ENCODE measurements at regions not wholly inside any gene's neighbourhood (a gene's known extent, or its start where the extent isn't known, plus 50 kb on each side); places are given as distances from the start of the nearest gene placed in this dataset.
"Not testable (repeated sequence)": the region's sequence is repeated elsewhere in the genome, so short reads cannot be mapped to it uniquely, and the experiment has no call there.

DNA sequence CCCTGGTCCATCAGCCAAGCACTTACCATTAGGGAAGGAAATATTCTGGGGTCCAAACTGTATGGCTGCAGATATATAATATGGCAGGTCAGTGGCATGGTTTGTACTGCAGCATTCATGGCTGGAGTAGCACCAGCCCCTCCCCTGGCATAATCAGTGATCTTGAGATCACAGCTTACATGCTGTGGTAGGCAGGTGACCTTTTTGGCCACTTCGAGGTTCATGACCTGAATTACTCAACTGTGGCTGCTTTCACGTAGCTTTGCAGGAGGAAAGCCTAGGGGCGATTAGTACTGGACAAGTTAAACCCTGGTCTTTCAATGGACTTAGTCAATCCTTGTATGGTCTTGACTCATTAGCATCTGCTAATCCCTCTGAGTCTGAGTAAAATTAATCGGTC, 169.8 kb downstream of the SPRY2 start:
- no peak for ATAC-seq

DNA sequence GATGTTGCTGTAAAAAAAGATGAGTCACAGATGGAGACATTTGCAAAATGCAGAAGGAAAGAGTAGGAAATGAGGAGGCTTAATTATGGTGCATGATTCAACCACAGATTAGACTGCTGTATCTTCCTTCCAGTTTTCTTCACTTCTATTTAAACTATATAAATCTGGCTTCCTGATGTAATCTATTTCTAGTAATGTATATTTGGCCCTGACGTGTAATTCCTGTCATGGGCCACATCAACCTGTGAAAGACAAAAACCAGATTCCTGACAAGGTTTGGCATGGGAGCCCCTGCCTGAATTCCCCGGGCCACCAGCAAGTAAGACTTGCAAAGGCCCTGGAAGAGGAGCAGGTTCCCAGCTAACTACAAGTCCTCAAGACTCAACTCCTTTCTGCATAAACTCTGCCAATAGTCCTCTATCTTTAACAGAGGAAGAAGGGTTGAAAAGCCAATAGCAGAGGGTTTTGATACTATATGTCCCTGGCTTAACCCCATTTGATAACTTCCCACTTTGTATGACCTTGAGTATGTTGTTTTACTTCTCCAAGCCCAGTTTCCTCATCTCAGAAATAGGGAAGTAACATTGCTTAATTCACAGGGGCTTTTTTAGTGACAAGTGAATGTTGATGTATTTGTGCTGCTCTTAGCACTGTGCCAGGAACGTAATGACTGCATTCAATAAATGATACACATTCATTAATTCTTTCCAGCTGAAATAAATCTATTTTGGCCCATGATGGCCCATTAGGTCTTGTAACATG, 172.7 kb downstream of the SPRY2 start:
- ATAC-seq = no peak

DNA sequence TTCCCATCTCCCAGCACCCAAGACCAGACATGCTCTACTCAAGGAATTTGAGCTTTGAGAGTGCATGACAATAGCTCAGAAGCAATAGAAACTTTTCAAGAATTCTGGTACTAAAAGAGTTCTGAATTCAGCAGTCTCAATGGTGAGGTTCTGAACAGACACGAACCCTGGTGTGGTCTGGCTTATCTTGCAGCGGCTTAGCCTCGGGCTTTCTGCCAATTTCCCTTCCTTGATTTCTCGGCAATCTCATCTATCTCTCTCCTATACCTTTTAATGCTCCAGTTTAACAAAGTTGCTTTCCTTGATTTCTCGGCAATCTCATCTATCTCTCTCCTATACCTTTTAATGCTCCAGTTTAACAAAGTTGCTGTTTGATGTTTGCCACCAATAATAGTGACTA, 174.6 kb downstream of the SPRY2 start:
- no peak for ATAC-seq

DNA sequence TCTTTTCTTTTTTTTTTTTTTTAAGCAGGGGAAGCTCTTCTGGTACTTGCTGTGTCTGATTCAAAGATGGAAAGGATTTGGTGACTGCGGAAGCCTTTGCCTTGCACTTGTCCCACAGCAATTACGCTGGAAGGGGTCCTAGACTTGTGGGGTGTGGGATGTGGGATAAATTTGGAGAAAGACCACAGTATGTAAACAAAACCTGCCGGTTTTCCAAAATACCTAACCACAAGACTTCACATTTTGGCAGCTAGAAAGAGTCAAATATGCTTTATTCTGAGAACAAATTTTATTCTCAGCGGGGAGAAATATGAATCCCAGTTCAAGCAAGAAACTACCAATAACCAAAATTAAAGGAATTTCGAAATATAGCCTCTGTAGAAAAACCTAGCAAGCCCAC, 176.5 kb downstream of the SPRY2 start:
- no peak for ATAC-seq

GRCh38 chr13:80161896-80162295, 179.0 kb downstream of the SPRY2 start:
- no peak for ATAC-seq

GRCh38 chr13:80161219-80161618, 179.7 kb downstream of the SPRY2 start:
- ATAC-seq = no peak

DNA sequence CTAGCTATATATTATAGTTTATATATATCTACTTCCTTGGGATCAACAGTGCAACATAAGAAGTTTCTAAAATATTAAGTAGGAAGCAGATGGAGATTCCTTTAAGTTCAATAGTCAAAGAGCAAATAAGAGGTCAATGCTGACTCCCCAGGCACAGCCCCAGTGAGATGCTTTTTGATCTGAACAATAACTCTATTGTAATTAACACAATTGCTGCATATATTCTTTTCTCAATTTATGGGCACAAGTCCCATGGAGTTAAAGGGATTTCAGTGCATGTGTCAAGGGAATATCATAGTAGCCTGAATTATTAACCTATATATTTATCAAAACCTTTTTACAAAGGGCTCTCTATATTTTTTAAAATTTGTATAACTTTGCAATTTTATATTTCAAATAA, 180.8 kb downstream of the SPRY2 start:
- ATAC-seq = no peak

GRCh38 chr13:80157261-80157932, 183.5 kb downstream of the SPRY2 start:
- ATAC-seq = no peak

GRCh38 chr13:80152142-80152541, 188.8 kb downstream of the SPRY2 start:
- not testable (repeated sequence) for ATAC-seq

DNA sequence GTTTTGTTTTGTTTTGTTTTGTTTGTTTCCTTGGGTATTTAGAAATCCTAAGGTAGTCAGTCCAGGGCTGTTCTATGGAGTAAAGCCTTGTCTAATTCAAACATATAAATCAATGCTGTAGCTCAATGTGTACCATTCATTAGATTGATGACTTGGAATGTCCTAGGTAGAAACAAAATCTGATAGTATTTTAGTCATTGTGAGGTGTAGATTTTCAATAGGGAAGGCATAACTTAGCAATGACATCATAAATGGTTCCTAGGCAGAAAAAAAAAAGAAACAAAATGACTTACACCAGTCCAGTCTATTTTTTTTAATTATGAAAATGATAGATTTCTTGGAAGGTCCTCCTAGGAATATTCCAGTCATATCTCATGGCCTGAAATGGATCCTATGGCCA, 189.9 kb downstream of the SPRY2 start:
- ATAC-seq = no peak

GRCh38 chr13:80149736-80150135, 191.2 kb downstream of the SPRY2 start:
- no peak for ATAC-seq

- ATAC-seq = no peak
Observed at GRCh38 chr13:80145171-80145690, 195.7 kb downstream of the SPRY2 start.

DNA sequence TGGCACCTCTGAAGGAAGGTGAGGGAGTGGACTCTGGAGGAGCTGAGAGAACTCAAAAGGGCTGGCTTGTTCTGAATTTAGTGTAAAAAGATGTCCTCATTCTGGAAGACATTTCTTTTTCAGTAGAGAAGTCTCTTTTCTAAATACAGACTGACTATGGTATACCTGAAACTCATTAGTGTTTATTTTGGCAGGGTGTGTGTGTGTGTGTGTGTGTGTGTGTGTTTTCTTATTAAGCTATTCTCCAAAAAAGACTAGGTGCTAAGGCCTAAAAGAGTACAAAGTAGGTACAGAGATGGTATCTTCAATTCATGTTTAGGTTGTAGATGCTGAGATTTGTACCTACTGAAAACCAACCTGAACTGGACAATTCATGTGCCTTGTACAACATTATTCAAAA, 196.4 kb downstream of the SPRY2 start:
- no peak for ATAC-seq

- no peak for ATAC-seq
Observed at GRCh38 chr13:80141123-80141849, 199.6 kb downstream of the SPRY2 start.

DNA sequence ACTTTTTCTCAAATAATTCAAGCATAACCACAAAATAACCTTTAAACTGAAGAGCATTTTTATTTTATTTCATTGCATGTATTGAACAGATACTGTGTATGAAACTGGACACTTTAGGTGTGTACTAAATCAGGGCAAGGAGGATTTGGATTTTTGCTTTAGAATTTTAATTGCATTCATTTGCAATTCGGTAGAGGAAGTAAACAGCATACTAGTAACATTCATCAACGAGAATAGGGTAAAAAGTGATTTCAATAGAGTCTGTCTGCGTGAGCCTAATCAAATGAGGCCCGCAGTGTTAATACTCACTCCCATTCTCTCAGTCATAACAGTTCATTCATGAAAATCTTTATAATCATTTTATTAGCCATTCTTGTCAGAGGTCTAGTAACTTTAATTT, 200.2 kb downstream of the SPRY2 start:
- ATAC-seq = no peak

GRCh38 chr13:80139196-80139595, 201.7 kb downstream of the SPRY2 start:
- ATAC-seq = no peak

- no peak for ATAC-seq
Observed at GRCh38 chr13:80137994-80138393, 202.9 kb downstream of the SPRY2 start.

- no peak for ATAC-seq
Observed at GRCh38 chr13:80134346-80134745, 206.6 kb downstream of the SPRY2 start.

DNA sequence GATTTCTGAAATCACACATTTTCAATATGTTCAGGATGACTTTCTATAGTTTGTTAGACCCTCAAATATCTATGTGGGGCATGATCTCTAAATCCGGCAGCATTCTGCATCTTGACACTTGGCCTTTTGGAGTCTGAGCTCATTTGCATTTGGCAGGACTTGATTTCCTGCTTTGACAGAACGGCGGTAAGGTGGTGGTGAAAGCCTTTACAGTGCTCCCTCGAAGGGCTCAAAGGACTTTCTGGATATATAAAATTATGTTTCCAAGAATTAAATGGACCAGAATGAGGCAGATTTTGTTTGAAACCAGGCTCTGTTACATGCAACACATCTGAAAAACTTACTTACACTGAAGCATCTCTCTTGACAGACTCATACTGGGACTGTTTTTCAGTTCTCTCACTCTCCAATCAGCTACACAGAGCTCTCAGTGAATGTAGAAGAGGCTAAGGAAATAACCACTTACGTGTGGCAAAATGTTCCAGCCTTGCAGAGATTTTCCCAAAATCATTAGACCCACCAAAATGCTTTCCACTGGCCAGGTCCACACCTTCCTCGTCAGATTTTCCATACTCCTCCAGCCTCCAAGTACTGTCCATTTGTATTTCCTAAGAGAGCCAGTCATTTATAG, 207.2 kb downstream of the SPRY2 start:
- no peak for ATAC-seq

- ATAC-seq = no peak
Observed at GRCh38 chr13:80132741-80133601, 208.0 kb downstream of the SPRY2 start.

GRCh38 chr13:80131204-80131603, 209.7 kb downstream of the SPRY2 start:
- ATAC-seq = no peak

Measured in activated CD4-positive, CD25-positive, alpha-beta regulatory T cell treated with anti-CD3 and anti-CD28 coated beads, Interleukin-2, amount 50 U/mL, for 24 hours (primary cell).